GM12864 (cell line): ENCODE measurements at regions not wholly inside any gene's neighbourhood (a gene's known extent, or its start where the extent isn't known, plus 50 kb on each side); places are given as distances from the start of the nearest gene placed in this dataset.
A peak's percentile ranks its signal among the peaks of the same experiment; 100 is the strongest.

Source experiments
- DNase-seq: peaks from one replicate; pipeline ENCODE4 v3.0.0-alpha.2; 2011; ENCODE audit warnings: low read depth
- H3K4me3 ChIP-seq: 2 replicates; pipeline ENCODE4 v1.5.1; 2011; ENCODE audit warnings: mild to moderate bottlenecking, low read depth, low read length, control low read depth
- CTCF ChIP-seq: IDR thresholded peaks from 2 replicates; pipeline ENCODE4 v1.5.1; 2011; ENCODE audit warnings: low read depth, mild to moderate bottlenecking, moderate library complexity, low read length, control low read depth, inconsistent platforms; ENCODE audit errors: missing control alignments

GRCh38 chr12:67586951-67587350, 61.6 kb upstream of the DYRK2 start:
- no peak overlapping the region for H3K4me3 ChIP-seq
- DNase-seq, result no peak

GRCh38 chr12:67589078-67589477, 59.5 kb upstream of the DYRK2 start:
- no peak for DNase-seq
- TF ChIP-seq CTCF, result no peak
- no peak overlapping the region for H3K4me3 ChIP-seq

More at GRCh38 chr12:67586951-67587350, 61.6 kb upstream of the DYRK2 start:
- no peak for TF ChIP-seq CTCF

- no peak overlapping the region for H3K4me3 ChIP-seq
- no peak for TF ChIP-seq CTCF
- DNase-seq, result no peak
Measured at GRCh38 chr12:67590149-67590790, 58.3 kb upstream of the DYRK2 start.

- peak; percentile 41 for DNase-seq
- no peak for TF ChIP-seq CTCF
Measured at GRCh38 chr12:67592228-67593011, 56.1 kb upstream of the DYRK2 start.

GRCh38 chr12:67593041-67593440, 55.5 kb upstream of the DYRK2 start:
- DNase-seq, result no peak
- no peak for TF ChIP-seq CTCF
- no peak overlapping the region for H3K4me3 ChIP-seq

More at GRCh38 chr12:67592228-67593011, 56.1 kb upstream of the DYRK2 start:
- no peak overlapping the region for H3K4me3 ChIP-seq

GRCh38 chr12:67593461-67594330, 54.8 kb upstream of the DYRK2 start:
- DNase-seq, result no peak
- no peak overlapping the region for H3K4me3 ChIP-seq
- TF ChIP-seq CTCF, result no peak
